B cell (primary cell): ENCODE measurements at regions not wholly inside any gene's neighbourhood (a gene's known extent, or its start where the extent isn't known, plus 50 kb on each side); places are given as distances from the start of the nearest gene placed in this dataset.

Experiments
- ATAC-seq: fragments of 200-7000 bp; cut with Tn5 transposase; one replicate; pipeline ENCODE4 v1.10.0; 2021; ENCODE audit warnings: low read depth, mild to moderate bottlenecking, moderate number of reproducible peaks, moderate library complexity
- CTCF ChIA-PET: fragments of 350-600 bp; sonication (Branson Sonifier 250); formaldehyde crosslinking; loops from one replicate; lab custom pipeline; 2021; ENCODE audit warnings: antibody characterized with exemption, inconsistent platforms; lab: Charles Lee
- POLR2A ChIA-PET: fragments of 350-600 bp; sonication (Branson Sonifier 250); formaldehyde crosslinking; loops from one replicate; lab custom pipeline; 2021; ENCODE audit warnings: antibody characterized with exemption; lab: Charles Lee
- DNase-seq: peaks from one replicate; pipeline ENCODE4 v3.0.0; 2013
- H2AFZ ChIP-seq: 2 replicates; pipeline ENCODE4 v1.6.1; 2012; ENCODE audit warnings: mild to moderate bottlenecking, low read depth, low read length; ENCODE audit not compliant: insufficient read depth, poor library complexity, severe bottlenecking
- H3K27ac ChIP-seq, 2 donors: 1 replicate in 1 of 2; 2 replicates in 1 of 2; pipeline ENCODE4 v1.5.1; 2012 to 2013; ENCODE audit warnings: low read length in 2 of 2, mild to moderate bottlenecking in 2 of 2, moderate library complexity in 1 of 2
- H3K27me3 ChIP-seq, 4 experiments: fragments of 200-600 bp in 1 of 4; sonication (generic) in 1 of 4; replicated peaks in 1 of 4; 1 replicate in 2 of 4; 2 replicates in 2 of 4; pipeline versions ENCODE4 v1.6.1 to v1.7.0; 2013 to 2016; ENCODE audit warnings: low read length in 3 of 4, mild to moderate bottlenecking in 2 of 4, mixed read lengths in 1 of 4, moderate library complexity in 1 of 4; ENCODE audit not compliant: insufficient read depth in 4 of 4, control insufficient read depth in 3 of 4; ENCODE audit errors: control extremely low read depth in 1 of 4
- H3K36me3 ChIP-seq, 2 experiments: replicated peaks in 1 of 2; 1 replicate in 1 of 2; 2 replicates in 1 of 2; pipeline versions ENCODE4 v1.6.1 to v1.7.1; 2013; ENCODE audit warnings: low read length in 1 of 2; ENCODE audit not compliant: insufficient read depth in 2 of 2, control insufficient read depth in 1 of 2; ENCODE audit errors: control extremely low read depth in 1 of 2, extremely low read depth in 1 of 2
- H3K4me1 ChIP-seq, 2 donors: fragments of 200-600 bp in 1 of 2; sonication (generic) in 1 of 2; 1 replicate in 1 of 2; 2 replicates in 1 of 2; pipeline versions ENCODE4 v1.5.1 to v1.6.1; 2013 to 2017; ENCODE audit warnings: low read length in 2 of 2; ENCODE audit not compliant: control insufficient read depth in 2 of 2, insufficient read depth in 2 of 2
- H3K4me2 ChIP-seq: replicated peaks from 2 replicates; pipeline ENCODE3; 2012; ENCODE audit warnings: mild to moderate bottlenecking, low read depth, low read length; ENCODE audit not compliant: poor library complexity, severe bottlenecking
- H3K4me3 ChIP-seq, 5 experiments: fragments of 200-600 bp in 1 of 5; sonication (generic) in 1 of 5; 1 replicate in 3 of 5; 2 replicates in 2 of 5; pipeline versions ENCODE4 v1.5.1 to v1.7.0; 2011 to 2016; ENCODE audit warnings: low read length in 4 of 5, mild to moderate bottlenecking in 4 of 5, low read depth in 2 of 5, control low read depth in 1 of 5, moderate library complexity in 1 of 5; ENCODE audit not compliant: insufficient read depth in 1 of 5; ENCODE audit errors: control extremely low read depth in 1 of 5, extremely low read depth in 1 of 5
- H3K79me2 ChIP-seq: fragments of 200-600 bp; sonication (generic); one replicate; pipeline ENCODE4 v1.6.0; 2016; ENCODE audit warnings: low read length; ENCODE audit not compliant: control insufficient read depth, insufficient read depth
- H3K9ac ChIP-seq: fragments of 200-600 bp; sonication (generic); 2 replicates; pipeline ENCODE4 v1.6.1; 2017; ENCODE audit warnings: mild to moderate bottlenecking, low read length, moderate library complexity
- H3K9me3 ChIP-seq, 3 donors: one replicate each; pipeline versions ENCODE4 v1.6.1 to v1.7.1; 2013; ENCODE audit warnings: low read length in 2 of 3; ENCODE audit not compliant: control insufficient read depth in 2 of 3, insufficient read depth in 1 of 3; ENCODE audit errors: control extremely low read depth in 1 of 3
- H4K20me1 ChIP-seq: 2 replicates; pipeline ENCODE4 v1.6.0; 2012; ENCODE audit warnings: mild to moderate bottlenecking, low read length; ENCODE audit not compliant: insufficient read depth, control insufficient read depth, poor library complexity, severe bottlenecking
- H3K27ac Mint-ChIP-seq: one replicate; pipeline ENCODE4 v1.8.0; 2021; ENCODE audit warnings: mixed read lengths
- H3K27me3 Mint-ChIP-seq: one replicate; pipeline ENCODE4 v1.8.0; 2021; ENCODE audit warnings: mixed read lengths
- H3K4me1 Mint-ChIP-seq: one replicate; pipeline ENCODE4 v1.8.0; 2021; ENCODE audit warnings: mixed read lengths
- H3K4me3 Mint-ChIP-seq: one replicate; pipeline ENCODE4 v1.8.0; 2021; ENCODE audit warnings: mixed read lengths
- H3K9me3 Mint-ChIP-seq: one replicate; pipeline ENCODE4 v1.8.0; 2022; ENCODE audit warnings: mixed read lengths; ENCODE audit not compliant: insufficient read depth
- CTCF ChIP-seq: fragments of 200-600 bp; IDR thresholded peaks from one replicate; pipeline ENCODE4 v1.8.0; 2022; ENCODE audit warnings: antibody characterized with exemption, mild to moderate bottlenecking
- EZH2 ChIP-seq: IDR thresholded peaks from 2 replicates; pipeline ENCODE4 v1.6.1; 2012; ENCODE audit warnings: borderline replicate concordance, low read depth, mild to moderate bottlenecking, moderate library complexity, low read length; ENCODE audit not compliant: insufficient read depth, poor library complexity, severe bottlenecking
- WGBS: methylation state at CpG from one replicate; pipeline ENCODE4 v1.1.5; 2013; ENCODE audit warnings: missing lambda C conversion rate; ENCODE audit not compliant: insufficient coverage; 5-methylcytosine and 5-hydroxymethylcytosine counted together
- intact Hi-C: fragments of 100-400 bp; cut with micrococcal nuclease; formaldehyde crosslinking; loops from one replicate; pipeline ENCODE4 v1.10.0; 2022

- Histone ChIP-seq H2AFZ (no peak overlapping the region), H3K9me3 (peaks cover 0 to 3% (median 0%) of the 10 kb centered on the region in 3 donors), H3K4me2 (no peak overlapping the region), H3K27ac (no peak overlapping the region), H3K9ac (no peak overlapping the region), H3K79me2 (no peaks in the 10 kb centered on the region), H3K4me3 (no peak overlapping the region), H3K27me3 (no peaks in the 10 kb centered on the region), H3K4me1 (no peaks in the 10 kb centered on the region), H4K20me1 (no peaks in the 10 kb centered on the region), H3K36me3 (no peaks in the 10 kb centered on the region)
- H3K27me3 Mint-ChIP-seq = peaks cover 19% of the 10 kb centered on the region
- TF ChIP-seq EZH2 = no peak
- no peak for TF ChIP-seq CTCF
- H3K4me3 Mint-ChIP-seq = no peak overlapping the region
- POLR2A ChIA-PET = no interaction called here
- DNase-seq (no peak), ATAC-seq (no peak)
- CTCF ChIA-PET = interaction anchor here (0.5 kb wide), 1 partner anchor 10 kb away, joined by 4 read pairs; no protein-coding TSS in a partner anchor
- WGBS = 92% methylated on average over 3 of the region's 3 CpGs
- no peaks in the 10 kb centered on the region for H3K9me3 Mint-ChIP-seq
- H3K27ac Mint-ChIP-seq = no peak overlapping the region
- no peaks in the 10 kb centered on the region for H3K4me1 Mint-ChIP-seq
- intact Hi-C loops = no loop called here
Observed at GRCh38 chr11:110883256-110883655, 171.0 kb upstream of the ARHGAP20 start.

GRCh38 chr11:110878513-110878912, 166.3 kb upstream of the ARHGAP20 start:
- Histone ChIP-seq H3K4me3 (no peak overlapping the region), H3K9me3 (no peaks in the 10 kb centered on the region), H3K9ac (no peak overlapping the region), H3K4me2 (no peak overlapping the region), H2AFZ (no peak overlapping the region), H3K27ac (no peak overlapping the region), H3K27me3 (no peaks in the 10 kb centered on the region), H3K4me1 (no peaks in the 10 kb centered on the region), H3K36me3 (no peaks in the 10 kb centered on the region), H3K79me2 (no peaks in the 10 kb centered on the region), H4K20me1 (no peaks in the 10 kb centered on the region)
- no peaks in the 10 kb centered on the region for H3K9me3 Mint-ChIP-seq
- DNase-seq = no peak
- ChIA-PET CTCF (interaction anchor here (0.7 kb wide), 1 partner anchor 46 kb away, joined by 3 read pairs; no protein-coding TSS in a partner anchor), POLR2A (interaction anchor here (0.7 kb wide), 1 partner anchor 551 kb away, joined by 3 read pairs; no protein-coding TSS in a partner anchor)
- no peak for ATAC-seq
- intact Hi-C loops = no loop called here
- WGBS = no CpG with 5 or more reads among the region's 1 CpG
- H3K4me3 Mint-ChIP-seq = no peak overlapping the region
- TF ChIP-seq CTCF (no peak), EZH2 (no peak)
- no peak overlapping the region for H3K27ac Mint-ChIP-seq
- H3K4me1 Mint-ChIP-seq = no peaks in the 10 kb centered on the region
- H3K27me3 Mint-ChIP-seq = peaks cover 7% of the 10 kb centered on the region
